HL-60 (cell line): ENCODE measurements at regions not wholly inside any gene's neighbourhood (a gene's known extent, or its start where the extent isn't known, plus 50 kb on each side); places are given as distances from the start of the nearest gene placed in this dataset.

Source experiments
- GABPA ChIP-seq: IDR thresholded peaks from 2 replicates; pipeline ENCODE4 v1.6.1; 2012; ENCODE audit warnings: low read depth
- POLR2AphosphoS5 ChIP-seq: IDR thresholded peaks from 2 replicates; pipeline ENCODE4 v1.6.1; 2012; ENCODE audit warnings: low read depth
- SPI1 ChIP-seq: IDR thresholded peaks from 2 replicates; pipeline ENCODE4 v1.6.1; 2012; ENCODE audit warnings: low read depth, mild to moderate bottlenecking, borderline replicate concordance
- TF ChIP-seq, protein P1 (sequence below): IDR thresholded peaks from one replicate; pipeline ENCODE4 v1.5.1; 2011; ENCODE audit warnings: low read length, control low read depth, inconsistent platforms; ENCODE audit not compliant: insufficient read depth
- TF ChIP-seq, protein P2 (sequence below): IDR thresholded peaks from 2 replicates; pipeline ENCODE4 v1.6.1; 2012; ENCODE audit warnings: low read depth; ENCODE audit not compliant: insufficient replicate concordance

DNA sequence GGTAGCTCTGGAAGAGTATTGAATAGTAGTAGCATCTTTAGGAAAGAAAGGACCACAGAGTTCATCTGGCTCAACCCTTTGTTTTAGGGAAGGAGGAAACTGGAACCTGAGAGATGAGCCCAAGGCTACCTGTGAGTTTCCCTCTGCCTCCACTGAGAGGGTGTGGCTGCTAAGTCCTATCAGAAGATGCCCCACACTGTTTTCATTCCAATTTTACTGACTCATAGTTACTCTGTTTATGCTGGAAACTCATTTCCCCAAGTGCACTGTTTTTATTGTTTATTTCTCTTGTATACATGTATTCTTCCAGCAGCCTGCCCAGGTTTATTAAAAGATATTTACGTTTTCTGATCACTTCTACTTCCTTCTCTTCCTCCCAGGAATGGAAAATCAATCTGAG is 127.4 kb upstream of the ARHGAP5 start:
- TF ChIP-seq, protein P1, sequence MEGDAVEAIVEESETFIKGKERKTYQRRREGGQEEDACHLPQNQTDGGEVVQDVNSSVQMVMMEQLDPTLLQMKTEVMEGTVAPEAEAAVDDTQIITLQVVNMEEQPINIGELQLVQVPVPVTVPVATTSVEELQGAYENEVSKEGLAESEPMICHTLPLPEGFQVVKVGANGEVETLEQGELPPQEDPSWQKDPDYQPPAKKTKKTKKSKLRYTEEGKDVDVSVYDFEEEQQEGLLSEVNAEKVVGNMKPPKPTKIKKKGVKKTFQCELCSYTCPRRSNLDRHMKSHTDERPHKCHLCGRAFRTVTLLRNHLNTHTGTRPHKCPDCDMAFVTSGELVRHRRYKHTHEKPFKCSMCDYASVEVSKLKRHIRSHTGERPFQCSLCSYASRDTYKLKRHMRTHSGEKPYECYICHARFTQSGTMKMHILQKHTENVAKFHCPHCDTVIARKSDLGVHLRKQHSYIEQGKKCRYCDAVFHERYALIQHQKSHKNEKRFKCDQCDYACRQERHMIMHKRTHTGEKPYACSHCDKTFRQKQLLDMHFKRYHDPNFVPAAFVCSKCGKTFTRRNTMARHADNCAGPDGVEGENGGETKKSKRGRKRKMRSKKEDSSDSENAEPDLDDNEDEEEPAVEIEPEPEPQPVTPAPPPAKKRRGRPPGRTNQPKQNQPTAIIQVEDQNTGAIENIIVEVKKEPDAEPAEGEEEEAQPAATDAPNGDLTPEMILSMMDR: no peak
- TF ChIP-seq, protein P2, sequence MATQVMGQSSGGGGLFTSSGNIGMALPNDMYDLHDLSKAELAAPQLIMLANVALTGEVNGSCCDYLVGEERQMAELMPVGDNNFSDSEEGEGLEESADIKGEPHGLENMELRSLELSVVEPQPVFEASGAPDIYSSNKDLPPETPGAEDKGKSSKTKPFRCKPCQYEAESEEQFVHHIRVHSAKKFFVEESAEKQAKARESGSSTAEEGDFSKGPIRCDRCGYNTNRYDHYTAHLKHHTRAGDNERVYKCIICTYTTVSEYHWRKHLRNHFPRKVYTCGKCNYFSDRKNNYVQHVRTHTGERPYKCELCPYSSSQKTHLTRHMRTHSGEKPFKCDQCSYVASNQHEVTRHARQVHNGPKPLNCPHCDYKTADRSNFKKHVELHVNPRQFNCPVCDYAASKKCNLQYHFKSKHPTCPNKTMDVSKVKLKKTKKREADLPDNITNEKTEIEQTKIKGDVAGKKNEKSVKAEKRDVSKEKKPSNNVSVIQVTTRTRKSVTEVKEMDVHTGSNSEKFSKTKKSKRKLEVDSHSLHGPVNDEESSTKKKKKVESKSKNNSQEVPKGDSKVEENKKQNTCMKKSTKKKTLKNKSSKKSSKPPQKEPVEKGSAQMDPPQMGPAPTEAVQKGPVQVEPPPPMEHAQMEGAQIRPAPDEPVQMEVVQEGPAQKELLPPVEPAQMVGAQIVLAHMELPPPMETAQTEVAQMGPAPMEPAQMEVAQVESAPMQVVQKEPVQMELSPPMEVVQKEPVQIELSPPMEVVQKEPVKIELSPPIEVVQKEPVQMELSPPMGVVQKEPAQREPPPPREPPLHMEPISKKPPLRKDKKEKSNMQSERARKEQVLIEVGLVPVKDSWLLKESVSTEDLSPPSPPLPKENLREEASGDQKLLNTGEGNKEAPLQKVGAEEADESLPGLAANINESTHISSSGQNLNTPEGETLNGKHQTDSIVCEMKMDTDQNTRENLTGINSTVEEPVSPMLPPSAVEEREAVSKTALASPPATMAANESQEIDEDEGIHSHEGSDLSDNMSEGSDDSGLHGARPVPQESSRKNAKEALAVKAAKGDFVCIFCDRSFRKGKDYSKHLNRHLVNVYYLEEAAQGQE: no peak
- no peak for TF ChIP-seq GABPA
- TF ChIP-seq POLR2AphosphoS5: no peak
- TF ChIP-seq SPI1: no peak
